HL-60 (cell line): ENCODE measurements at regions not wholly inside any gene's neighbourhood (a gene's known extent, or its start where the extent isn't known, plus 50 kb on each side); places are given as distances from the start of the nearest gene placed in this dataset.

Source experiments
- DNase-seq, 2 experiments: peaks; one replicate each; pipeline ENCODE4 v3.0.0-alpha.2; 2010 to 2020; ENCODE audit warnings: low read depth in 1 of 2, low spot score in 1 of 2
- H3K27ac ChIP-seq: fragments of 250-450 bp; sonication (Bioruptor Pico); replicated peaks from 2 replicates; pipeline ENCODE4 v1.5.1; 2020; ENCODE audit warnings: mild to moderate bottlenecking, moderate library complexity
- H3K27me3 ChIP-seq: fragments of 250-450 bp; sonication (Bioruptor Pico); 2 replicates; pipeline ENCODE4 v1.5.1; 2021; ENCODE audit warnings: mild to moderate bottlenecking, moderate library complexity; ENCODE audit not compliant: insufficient read depth, poor library complexity, severe bottlenecking
- H3K4me3 ChIP-seq: replicated peaks from 2 replicates; pipeline ENCODE4 v1.5.1; 2011; ENCODE audit warnings: mild to moderate bottlenecking, control low read depth, low read length; ENCODE audit not compliant: insufficient read depth
- GABPA ChIP-seq: IDR thresholded peaks from 2 replicates; pipeline ENCODE4 v1.6.1; 2012; ENCODE audit warnings: low read depth
- POLR2AphosphoS5 ChIP-seq: IDR thresholded peaks from 2 replicates; pipeline ENCODE4 v1.6.1; 2012; ENCODE audit warnings: low read depth
- SPI1 ChIP-seq: IDR thresholded peaks from 2 replicates; pipeline ENCODE4 v1.6.1; 2012; ENCODE audit warnings: low read depth, mild to moderate bottlenecking, borderline replicate concordance
- TF ChIP-seq, protein P1 (sequence below): IDR thresholded peaks from 2 replicates; pipeline ENCODE4 v1.6.1; 2012; ENCODE audit warnings: low read depth; ENCODE audit not compliant: insufficient replicate concordance
- TF ChIP-seq, protein P2 (sequence below): IDR thresholded peaks from one replicate; pipeline ENCODE4 v1.5.1; 2011; ENCODE audit warnings: low read length, control low read depth, inconsistent platforms; ENCODE audit not compliant: insufficient read depth

DNA sequence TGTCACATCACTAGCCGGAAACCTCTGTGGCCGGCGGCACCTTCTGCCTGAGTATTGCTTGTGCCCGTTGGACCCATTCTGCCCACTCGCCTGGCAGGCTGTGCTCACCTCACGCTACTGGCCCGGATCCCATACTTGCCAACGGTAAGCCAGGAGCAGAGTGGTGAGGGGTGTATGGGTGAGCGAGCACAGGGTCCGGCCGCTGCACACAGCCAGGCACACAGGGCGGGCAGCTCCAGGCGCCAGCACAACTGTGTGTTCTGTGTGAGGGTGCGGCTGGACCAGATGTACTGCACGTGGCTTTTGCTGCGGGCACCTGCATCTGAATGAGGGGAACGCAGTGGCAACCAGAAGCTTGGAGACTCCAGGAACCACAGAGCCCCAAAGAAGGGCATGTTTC lies 455.7 kb downstream of the CDH8 start:
- DNase-seq: no peak
- TF ChIP-seq POLR2AphosphoS5: no peak
- TF ChIP-seq, protein P1, sequence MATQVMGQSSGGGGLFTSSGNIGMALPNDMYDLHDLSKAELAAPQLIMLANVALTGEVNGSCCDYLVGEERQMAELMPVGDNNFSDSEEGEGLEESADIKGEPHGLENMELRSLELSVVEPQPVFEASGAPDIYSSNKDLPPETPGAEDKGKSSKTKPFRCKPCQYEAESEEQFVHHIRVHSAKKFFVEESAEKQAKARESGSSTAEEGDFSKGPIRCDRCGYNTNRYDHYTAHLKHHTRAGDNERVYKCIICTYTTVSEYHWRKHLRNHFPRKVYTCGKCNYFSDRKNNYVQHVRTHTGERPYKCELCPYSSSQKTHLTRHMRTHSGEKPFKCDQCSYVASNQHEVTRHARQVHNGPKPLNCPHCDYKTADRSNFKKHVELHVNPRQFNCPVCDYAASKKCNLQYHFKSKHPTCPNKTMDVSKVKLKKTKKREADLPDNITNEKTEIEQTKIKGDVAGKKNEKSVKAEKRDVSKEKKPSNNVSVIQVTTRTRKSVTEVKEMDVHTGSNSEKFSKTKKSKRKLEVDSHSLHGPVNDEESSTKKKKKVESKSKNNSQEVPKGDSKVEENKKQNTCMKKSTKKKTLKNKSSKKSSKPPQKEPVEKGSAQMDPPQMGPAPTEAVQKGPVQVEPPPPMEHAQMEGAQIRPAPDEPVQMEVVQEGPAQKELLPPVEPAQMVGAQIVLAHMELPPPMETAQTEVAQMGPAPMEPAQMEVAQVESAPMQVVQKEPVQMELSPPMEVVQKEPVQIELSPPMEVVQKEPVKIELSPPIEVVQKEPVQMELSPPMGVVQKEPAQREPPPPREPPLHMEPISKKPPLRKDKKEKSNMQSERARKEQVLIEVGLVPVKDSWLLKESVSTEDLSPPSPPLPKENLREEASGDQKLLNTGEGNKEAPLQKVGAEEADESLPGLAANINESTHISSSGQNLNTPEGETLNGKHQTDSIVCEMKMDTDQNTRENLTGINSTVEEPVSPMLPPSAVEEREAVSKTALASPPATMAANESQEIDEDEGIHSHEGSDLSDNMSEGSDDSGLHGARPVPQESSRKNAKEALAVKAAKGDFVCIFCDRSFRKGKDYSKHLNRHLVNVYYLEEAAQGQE: no peak
- no peak for TF ChIP-seq GABPA
- no peak for TF ChIP-seq SPI1
- TF ChIP-seq, protein P2, sequence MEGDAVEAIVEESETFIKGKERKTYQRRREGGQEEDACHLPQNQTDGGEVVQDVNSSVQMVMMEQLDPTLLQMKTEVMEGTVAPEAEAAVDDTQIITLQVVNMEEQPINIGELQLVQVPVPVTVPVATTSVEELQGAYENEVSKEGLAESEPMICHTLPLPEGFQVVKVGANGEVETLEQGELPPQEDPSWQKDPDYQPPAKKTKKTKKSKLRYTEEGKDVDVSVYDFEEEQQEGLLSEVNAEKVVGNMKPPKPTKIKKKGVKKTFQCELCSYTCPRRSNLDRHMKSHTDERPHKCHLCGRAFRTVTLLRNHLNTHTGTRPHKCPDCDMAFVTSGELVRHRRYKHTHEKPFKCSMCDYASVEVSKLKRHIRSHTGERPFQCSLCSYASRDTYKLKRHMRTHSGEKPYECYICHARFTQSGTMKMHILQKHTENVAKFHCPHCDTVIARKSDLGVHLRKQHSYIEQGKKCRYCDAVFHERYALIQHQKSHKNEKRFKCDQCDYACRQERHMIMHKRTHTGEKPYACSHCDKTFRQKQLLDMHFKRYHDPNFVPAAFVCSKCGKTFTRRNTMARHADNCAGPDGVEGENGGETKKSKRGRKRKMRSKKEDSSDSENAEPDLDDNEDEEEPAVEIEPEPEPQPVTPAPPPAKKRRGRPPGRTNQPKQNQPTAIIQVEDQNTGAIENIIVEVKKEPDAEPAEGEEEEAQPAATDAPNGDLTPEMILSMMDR: no peak
- Histone ChIP-seq H3K4me3 (no peak overlapping the region), H3K27ac (no peak overlapping the region), H3K27me3 (no peaks in the 10 kb centered on the region)

- Histone ChIP-seq H3K4me3 (no peak overlapping the region), H3K27me3 (no peaks in the 10 kb centered on the region), H3K27ac (no peak overlapping the region)
- no peak for DNase-seq
- TF ChIP-seq, protein P1: no peak
- TF ChIP-seq GABPA (no peak), POLR2AphosphoS5 (no peak), SPI1 (no peak)
- TF ChIP-seq, protein P2: no peak
Observed at GRCh38 chr16:61579195-61579594, 457.0 kb downstream of the CDH8 start.

DNA sequence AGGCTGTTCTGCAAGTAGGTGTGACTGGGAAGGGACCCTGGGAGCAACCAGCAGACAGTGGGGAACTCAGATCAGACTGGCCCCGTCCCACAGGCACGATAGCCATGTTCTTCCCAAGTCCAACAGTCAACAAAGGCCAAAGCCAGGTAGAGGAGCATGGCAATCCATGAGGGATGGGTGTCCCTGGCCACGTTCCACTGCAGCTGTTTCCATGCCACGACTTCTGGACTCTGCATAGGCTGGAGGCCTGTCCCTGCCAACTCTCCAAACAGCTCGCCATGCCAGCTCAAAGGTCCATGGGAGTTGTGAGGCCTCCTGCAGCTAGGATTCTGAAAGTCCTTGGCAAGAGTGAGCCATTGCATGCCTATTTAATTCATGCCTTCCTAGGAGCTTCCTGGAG lies 459.8 kb downstream of the CDH8 start:
- no peak overlapping the region for H3K4me3 ChIP-seq
- H3K27me3 ChIP-seq: no peaks in the 10 kb centered on the region
- H3K27ac ChIP-seq: no peak overlapping the region
- TF ChIP-seq POLR2AphosphoS5 (no peak), GABPA (no peak), SPI1 (no peak)
- TF ChIP-seq, protein P2: no peak
- TF ChIP-seq, protein P1: no peak
- no peak for DNase-seq
